CD4-positive, alpha-beta T cell (primary cell): ENCODE measurements at regions not wholly inside any gene's neighbourhood (a gene's known extent, or its start where the extent isn't known, plus 50 kb on each side); places are given as distances from the start of the nearest gene placed in this dataset.

Source experiments
- ATAC-seq: fragments of 200-7000 bp; cut with Tn5 transposase; one replicate; pipeline ENCODE4 v1.10.0; 2022; ENCODE audit warnings: mild to moderate bottlenecking; ENCODE audit not compliant: poor library complexity
- CTCF ChIA-PET: fragments of 350-600 bp; sonication (Branson Sonifier 250); formaldehyde crosslinking; loops from one replicate; lab custom pipeline; 2021; ENCODE audit warnings: antibody characterized with exemption, inconsistent platforms; lab: Charles Lee
- POLR2A ChIA-PET: fragments of 350-600 bp; sonication (Branson Sonifier 250); formaldehyde crosslinking; loops from one replicate; lab custom pipeline; 2021; ENCODE audit warnings: antibody characterized with exemption, inconsistent platforms; lab: Charles Lee
- DNase-seq, 14 experiments: peaks; one replicate each; pipeline ENCODE4 v3.0.0-alpha.2; 2013 to 2020; ENCODE audit warnings: mixed read lengths in 2 of 14
- H3K27ac ChIP-seq, 2 donors: one replicate each; pipeline versions ENCODE4 v1.5.1 to v1.7.0; 2013; ENCODE audit warnings: low read length in 2 of 2, low read depth in 1 of 2, mild to moderate bottlenecking in 1 of 2
- H3K27me3 ChIP-seq, 2 experiments: 1 replicate in 1 of 2; 2 replicates in 1 of 2; pipeline versions ENCODE4 v1.6.1 to v1.7.0; 2013; ENCODE audit warnings: low read length in 2 of 2, control low read depth in 1 of 2, mild to moderate bottlenecking in 1 of 2, moderate library complexity in 1 of 2; ENCODE audit not compliant: insufficient read depth in 2 of 2, control insufficient read depth in 1 of 2
- H3K36me3 ChIP-seq: one replicate; pipeline ENCODE4 v1.6.1; 2013; ENCODE audit warnings: low read length, control low read depth; ENCODE audit not compliant: insufficient read depth
- H3K4me1 ChIP-seq: one replicate; pipeline ENCODE4 v1.6.1; 2013; ENCODE audit warnings: low read length, control low read depth; ENCODE audit not compliant: insufficient read depth
- H3K4me3 ChIP-seq: one replicate; pipeline ENCODE4 v1.5.1; 2013; ENCODE audit warnings: mild to moderate bottlenecking, low read length, moderate library complexity
- H3K9me3 ChIP-seq, 2 experiments: 1 replicate in 1 of 2; 2 replicates in 1 of 2; pipeline versions ENCODE4 v1.6.1 to v1.7.0; 2013; ENCODE audit warnings: low read length in 2 of 2, mild to moderate bottlenecking in 2 of 2, control low read depth in 1 of 2, moderate library complexity in 1 of 2; ENCODE audit not compliant: control insufficient read depth in 1 of 2, insufficient read depth in 1 of 2
- H3K27ac Mint-ChIP-seq: one replicate; pipeline ENCODE4 v1.8.0; 2020; ENCODE audit warnings: mixed read lengths
- H3K27me3 Mint-ChIP-seq: one replicate; pipeline ENCODE4 v1.8.0; 2021; ENCODE audit warnings: mixed read lengths
- H3K36me3 Mint-ChIP-seq: one replicate; pipeline ENCODE4 v1.8.0; 2021; ENCODE audit warnings: low read depth, mixed read lengths
- H3K4me1 Mint-ChIP-seq: one replicate; pipeline ENCODE4 v1.8.0; 2021; ENCODE audit warnings: low read depth, mixed read lengths
- H3K4me3 Mint-ChIP-seq: one replicate; pipeline ENCODE4 v1.8.0; 2020; ENCODE audit warnings: mild to moderate bottlenecking, mixed read lengths
- H3K9me3 Mint-ChIP-seq: one replicate; pipeline ENCODE4 v1.8.0; 2020; ENCODE audit warnings: mixed read lengths
- CTCF ChIP-seq: fragments of 200-600 bp; IDR thresholded peaks from one replicate; pipeline ENCODE4 v1.8.0; 2022; ENCODE audit warnings: antibody characterized with exemption, mild to moderate bottlenecking
- intact Hi-C, 2 experiments: fragments of 100-400 bp; cut with DNase I in 1 of 2; cut with micrococcal nuclease in 1 of 2; formaldehyde crosslinking; loops; one replicate each; pipeline versions ENCODE4 v1.15.1 to v1.9.0; 2023 to 2025; cut with DNase I, micrococcal nuclease

- no peak overlapping the region for H3K27ac Mint-ChIP-seq
- POLR2A ChIA-PET, result no interaction called here
Measured at GRCh38 chr4:10740251-10740650, 55.7 kb upstream of the CLNK start.

GRCh38 chr4:10738826-10739489 lies 54.4 kb upstream of the CLNK start:
- Mint-ChIP-seq H3K27me3 (no peaks in the 10 kb centered on the region), H3K9me3 (no peaks in the 10 kb centered on the region), H3K4me3 (no peak overlapping the region), H3K36me3 (no peaks in the 10 kb centered on the region), H3K4me1 (no peaks in the 10 kb centered on the region), H3K27ac (no peak overlapping the region)
- intact Hi-C loops, result no loop called here
- no peaks in the 10 kb centered on the region for H3K36me3 ChIP-seq
- no peak overlapping the region for H3K27ac ChIP-seq
- no peaks in the 10 kb centered on the region for H3K27me3 ChIP-seq
- no peak overlapping the region for H3K4me3 ChIP-seq
- no peaks in the 10 kb centered on the region for H3K4me1 ChIP-seq
- no peak for DNase-seq
- no peak for TF ChIP-seq CTCF
- CTCF ChIA-PET, result no interaction called here
- POLR2A ChIA-PET, result no interaction called here
- H3K9me3 ChIP-seq, result no peaks in the 10 kb centered on the region
- no peak for ATAC-seq

More at GRCh38 chr4:10740251-10740650, 55.7 kb upstream of the CLNK start:
- Histone ChIP-seq H3K9me3 (no peaks in the 10 kb centered on the region), H3K36me3 (no peaks in the 10 kb centered on the region), H3K4me1 (no peaks in the 10 kb centered on the region), H3K27ac (no peak overlapping the region), H3K4me3 (no peak overlapping the region), H3K27me3 (no peaks in the 10 kb centered on the region)
- DNase-seq (no peak), ATAC-seq (no peak)
- no peaks in the 10 kb centered on the region for H3K27me3 Mint-ChIP-seq
- no peak overlapping the region for H3K4me3 Mint-ChIP-seq
- TF ChIP-seq CTCF, result no peak
- no peaks in the 10 kb centered on the region for H3K9me3 Mint-ChIP-seq
- CTCF ChIA-PET, result no interaction called here
- no peaks in the 10 kb centered on the region for H3K4me1 Mint-ChIP-seq
- no peaks in the 10 kb centered on the region for H3K36me3 Mint-ChIP-seq
- intact Hi-C loops, result no loop called here

GRCh38 chr4:10737337-10737736 lies 52.8 kb upstream of the CLNK start:
- intact Hi-C loops, result no loop called here
- Mint-ChIP-seq H3K4me1 (peaks cover 4% of the 10 kb centered on the region), H3K27me3 (no peaks in the 10 kb centered on the region), H3K4me3 (no peak overlapping the region), H3K27ac (no peak overlapping the region), H3K36me3 (no peaks in the 10 kb centered on the region), H3K9me3 (no peaks in the 10 kb centered on the region)
- no peak overlapping the region for H3K27ac ChIP-seq
- no peaks in the 10 kb centered on the region for H3K27me3 ChIP-seq
- H3K4me1 ChIP-seq, result no peaks in the 10 kb centered on the region
- ChIA-PET POLR2A (no interaction called here), CTCF (no interaction called here)
- no peaks in the 10 kb centered on the region for H3K36me3 ChIP-seq
- H3K4me3 ChIP-seq, result no peak overlapping the region
- H3K9me3 ChIP-seq, result no peaks in the 10 kb centered on the region
- no peak for TF ChIP-seq CTCF
- ATAC-seq (no peak), DNase-seq (no peak)
